HepG2 (cell line): ENCODE measurements at regions not wholly inside any gene's neighbourhood (a gene's known extent, or its start where the extent isn't known, plus 50 kb on each side); places are given as distances from the start of the nearest gene placed in this dataset.

Experiments
- ATAC-seq: fragments of 200-7000 bp; cut with Tn5 transposase; 3 replicates; pipeline ENCODE4 v1.9.1; 2020; ENCODE audit warnings: mild to moderate bottlenecking, moderate library complexity
- BruUV-seq: library from RNA; stranded (reverse); fragments of 400-500 nt; replicated peaks from 2 replicates; lab custom pipeline; 2021; lab: Mats Ljungman, UMichigan
- CTCF ChIA-PET: fragments of 300-600 bp; formaldehyde crosslinking; extraction: SDS; loops from one replicate; lab custom pipeline; 2021; ENCODE audit warnings: low total read pairs, inconsistent platforms, low intra/inter-chr PET ratio; lab: Yijun Ruan, JAX
- POLR2A ChIA-PET: fragments of 350-600 bp; sonication (Branson Sonifier 250); formaldehyde crosslinking; loops from one replicate; lab custom pipeline; 2020; ENCODE audit warnings: antibody characterized with exemption, inconsistent platforms; lab: Yijun Ruan, JAX
- DNase-seq: peaks from one replicate; pipeline ENCODE4 v3.0.0-alpha.2; 2015; ENCODE audit warnings: low spot score
- FAIRE-seq: peaks from 3 replicates; lab custom pipeline; 2011; peaks lifted over from hg19 to GRCh38; lab: Jason Lieb, UNC
- H2AFZ ChIP-seq: one replicate; pipeline ENCODE4 v1.6.1; 2011; ENCODE audit warnings: low read length, inconsistent platforms
- H3K27ac ChIP-seq: fragments of 300-600 bp; 3 replicates; pipeline ENCODE4 v1.8.0; 2011; ENCODE audit warnings: mixed run types, mild to moderate bottlenecking, mixed read lengths, low read length, inconsistent platforms; ENCODE audit not compliant: insufficient read depth; ENCODE audit errors: extremely low read length
- H3K27me3 ChIP-seq, 2 experiments: fragments of 200-600 bp in 1 of 2; 2 replicates in 1 of 2; 3 replicates in 1 of 2; pipeline versions ENCODE4 v1.6.0 to v1.8.0; 2011; ENCODE audit warnings: low read length in 2 of 2, mild to moderate bottlenecking in 2 of 2, moderate library complexity in 2 of 2, inconsistent platforms in 1 of 2; ENCODE audit not compliant: insufficient read depth in 2 of 2, control insufficient read depth in 1 of 2
- H3K36me3 ChIP-seq, 2 experiments: fragments of 200-600 bp in 1 of 2; replicated peaks in 1 of 2; 2 replicates in 1 of 2; 3 replicates in 1 of 2; pipeline versions ENCODE4 v1.5.1 to v1.8.0; 2011; ENCODE audit warnings: low read length in 2 of 2, inconsistent platforms in 1 of 2; ENCODE audit not compliant: insufficient read depth in 2 of 2, control insufficient read depth in 1 of 2
- H3K4me1 ChIP-seq: 2 replicates; pipeline ENCODE4 v1.5.1; 2012; ENCODE audit warnings: low read length, inconsistent platforms; ENCODE audit not compliant: insufficient read depth
- H3K4me2 ChIP-seq: 2 replicates; pipeline ENCODE4 v1.6.0; 2011; ENCODE audit warnings: low read depth, low read length, inconsistent platforms
- H3K4me3 ChIP-seq, 3 experiments: fragments of 200-600 bp in 1 of 3; sonication (generic), shearing (Covaris generic) in 1 of 3; replicated peaks in 1 of 3; 2 replicates each; pipeline ENCODE4 v1.5.1; 2011 to 2016; ENCODE audit warnings: low read length in 3 of 3, inconsistent platforms in 2 of 3, low read depth in 2 of 3, mild to moderate bottlenecking in 2 of 3, control low read depth in 1 of 3, mixed read lengths in 1 of 3; ENCODE audit not compliant: insufficient read depth in 1 of 3
- H3K79me2 ChIP-seq: one replicate; pipeline ENCODE4 v1.6.1; 2011; ENCODE audit warnings: low read length, inconsistent platforms; ENCODE audit not compliant: insufficient read depth
- H3K9ac ChIP-seq: 2 replicates; pipeline ENCODE4 v1.6.0; 2011; ENCODE audit warnings: mild to moderate bottlenecking, low read depth, low read length, inconsistent platforms; ENCODE audit not compliant: insufficient read depth
- H3K9me3 ChIP-seq: 2 replicates; pipeline ENCODE4 v1.5.1; 2012; ENCODE audit warnings: mild to moderate bottlenecking, low read length
- H4K20me1 ChIP-seq: 2 replicates; pipeline ENCODE4 v1.6.0; 2011; ENCODE audit warnings: inconsistent platforms, mild to moderate bottlenecking, low read length, moderate library complexity; ENCODE audit not compliant: insufficient read depth
- ASH2L ChIP-seq: fragments of 300-600, 200-600 bp; sonication (generic); IDR thresholded peaks from 2 replicates; pipeline ENCODE4 v1.7.0; 2017; ENCODE audit warnings: low read depth, mild to moderate bottlenecking, moderate library complexity, mixed read lengths, low read length; ENCODE audit not compliant: insufficient read length
- GTF3A ChIP-seq: sonication (generic); formaldehyde crosslinking; conservative IDR thresholded peaks from 2 replicates; pipeline ENCODE4 v1.4.0; 2020; ENCODE audit warnings: mild to moderate bottlenecking, missing genetic modification reagents
- PAWR ChIP-seq: sonication (generic); formaldehyde crosslinking; IDR thresholded peaks from 2 replicates; pipeline ENCODE4 v1.4.0; 2020; ENCODE audit warnings: missing genetic modification reagents, mild to moderate bottlenecking, borderline replicate concordance
- RELA ChIP-seq: sonication (generic); formaldehyde crosslinking; IDR thresholded peaks from 2 replicates; pipeline ENCODE4 v1.4.0; 2020; ENCODE audit warnings: missing genetic modification reagents
- ZBTB37 ChIP-seq: sonication (generic); formaldehyde crosslinking; IDR thresholded peaks from 2 replicates; pipeline ENCODE4 v1.4.0; 2020; ENCODE audit warnings: mild to moderate bottlenecking, missing genetic modification reagents
- ZBTB44 ChIP-seq: sonication (generic); formaldehyde crosslinking; IDR thresholded peaks from 2 replicates; pipeline ENCODE4 v1.4.0; 2020; ENCODE audit warnings: missing genetic modification reagents
- ZNF652 ChIP-seq: IDR thresholded peaks from 2 replicates; pipeline ENCODE4 v1.6.1; 2016; ENCODE audit warnings: low read depth, borderline replicate concordance
- WGBS: methylation state at CpG from one replicate; pipeline ENCODE4 v1.1.6; 2017; ENCODE audit warnings: low lambda C conversion rate; 5-methylcytosine and 5-hydroxymethylcytosine counted together
- in situ Hi-C: cut with HindIII; loops from 2 replicates; pipeline ENCODE4 v1.10.0; 2017; ENCODE audit warnings: low pct_unique_long_range_greater_than_20kb; ENCODE audit not compliant: extremely low pct_ligation_motif_present
- intact Hi-C: fragments of 100-400 bp; cut with micrococcal nuclease; formaldehyde crosslinking; loops from one replicate; pipeline ENCODE4 v1.10.0; 2022; ENCODE audit not compliant: unreplicated experiment

- Histone ChIP-seq H3K9me3 (no peaks in the 10 kb centered on the region), H3K4me3 (no peak overlapping the region), H2AFZ (no peak overlapping the region), H3K36me3 (no peaks in the 10 kb centered on the region), H3K9ac (no peak overlapping the region), H3K27ac (no peak overlapping the region), H3K79me2 (no peaks in the 10 kb centered on the region), H3K4me2 (no peak overlapping the region), H4K20me1 (no peaks in the 10 kb centered on the region), H3K27me3 (no peaks in the 10 kb centered on the region), H3K4me1 (no peaks in the 10 kb centered on the region)
- WGBS = 0% methylated on average over 2 of the region's 2 CpGs
- no peak for ATAC-seq
- TF ChIP-seq GTF3A (CRISPR knock-in tag) (no peak), ZBTB37 (CRISPR knock-in tag) (no peak), ZNF652 (CRISPR knock-in tag) (no peak), PAWR (CRISPR knock-in tag) (no peak), RELA (CRISPR knock-in tag) (no peak), ZBTB44 (no peak), ASH2L (no peak)
- POLR2A ChIA-PET = no interaction called here
- no TSS peak for BruUV-seq
- no peak for DNase-seq
- intact Hi-C loops (no loop called here), in situ Hi-C loops (no loop called here)
- FAIRE-seq = no peak
- CTCF ChIA-PET = no interaction called here
Measured at GRCh38 chrX:51047950-51048349, 137.4 kb downstream of the BMP15 start.
